ENCODE measurements at regions not wholly inside any gene's neighbourhood (a gene's known extent, or its start where the extent isn't known, plus 50 kb on each side); places are given as distances from the start of the nearest gene placed in this dataset.
A peak's percentile ranks its signal among the peaks of the same experiment; 100 is the strongest.

DNA sequence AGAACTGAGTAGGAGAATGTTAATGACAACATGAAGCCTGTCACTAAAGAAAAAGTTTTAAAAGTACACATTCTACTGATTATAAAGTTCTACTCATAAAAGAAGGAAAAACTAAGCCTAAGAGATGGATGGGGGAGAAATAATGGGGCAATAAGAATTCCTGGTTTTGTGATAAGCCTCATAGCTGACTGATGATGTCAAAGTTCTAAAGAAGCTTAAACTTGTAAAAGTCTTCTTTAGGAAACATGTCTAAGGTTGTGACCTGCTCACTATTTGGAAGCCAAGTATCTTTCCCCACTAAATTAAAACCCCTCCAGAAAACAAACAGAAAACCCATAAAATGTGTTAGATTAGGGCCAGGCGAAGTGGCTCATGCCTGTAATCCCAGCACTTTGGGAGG, 232.9 kb upstream of the GIMD1 start:
- H3K4me3 ChIP-seq (replicated peaks in 1 of 2; ENCODE audit: low read depth in 2 of 2, low read length in 2 of 2) = no peak overlapping the region
- no peak for DNase-seq (ENCODE audit: low read depth in 2 of 2)
- TF ChIP-seq, protein P1, sequence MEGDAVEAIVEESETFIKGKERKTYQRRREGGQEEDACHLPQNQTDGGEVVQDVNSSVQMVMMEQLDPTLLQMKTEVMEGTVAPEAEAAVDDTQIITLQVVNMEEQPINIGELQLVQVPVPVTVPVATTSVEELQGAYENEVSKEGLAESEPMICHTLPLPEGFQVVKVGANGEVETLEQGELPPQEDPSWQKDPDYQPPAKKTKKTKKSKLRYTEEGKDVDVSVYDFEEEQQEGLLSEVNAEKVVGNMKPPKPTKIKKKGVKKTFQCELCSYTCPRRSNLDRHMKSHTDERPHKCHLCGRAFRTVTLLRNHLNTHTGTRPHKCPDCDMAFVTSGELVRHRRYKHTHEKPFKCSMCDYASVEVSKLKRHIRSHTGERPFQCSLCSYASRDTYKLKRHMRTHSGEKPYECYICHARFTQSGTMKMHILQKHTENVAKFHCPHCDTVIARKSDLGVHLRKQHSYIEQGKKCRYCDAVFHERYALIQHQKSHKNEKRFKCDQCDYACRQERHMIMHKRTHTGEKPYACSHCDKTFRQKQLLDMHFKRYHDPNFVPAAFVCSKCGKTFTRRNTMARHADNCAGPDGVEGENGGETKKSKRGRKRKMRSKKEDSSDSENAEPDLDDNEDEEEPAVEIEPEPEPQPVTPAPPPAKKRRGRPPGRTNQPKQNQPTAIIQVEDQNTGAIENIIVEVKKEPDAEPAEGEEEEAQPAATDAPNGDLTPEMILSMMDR (IDR thresholded peaks at IDR 0.05; ENCODE audit: low read depth, low read length) = no peak

- no peak overlapping the region for H3K4me3 ChIP-seq (replicated peaks in 1 of 2; ENCODE audit: low read depth in 2 of 2, low read length in 2 of 2)
- DNase-seq (ENCODE audit: low read depth in 2 of 2) = no peak
- TF ChIP-seq, protein P1 (IDR thresholded peaks at IDR 0.05; ENCODE audit: low read depth, low read length) = no peak
Observed at GRCh38 chr4:106595906-106596305, 227.3 kb upstream of the GIMD1 start.

GRCh38 chr4:106594291-106594952, 225.8 kb upstream of the GIMD1 start:
- H3K4me3 ChIP-seq (replicated peaks in 1 of 2; ENCODE audit: low read depth in 2 of 2, low read length in 2 of 2) = no peak overlapping the region
- peak in 1 of 2 donors; percentile 41 for DNase-seq (ENCODE audit: low read depth in 2 of 2)
- TF ChIP-seq, protein P1 (IDR thresholded peaks at IDR 0.05; ENCODE audit: low read depth, low read length) = no peak

DNA sequence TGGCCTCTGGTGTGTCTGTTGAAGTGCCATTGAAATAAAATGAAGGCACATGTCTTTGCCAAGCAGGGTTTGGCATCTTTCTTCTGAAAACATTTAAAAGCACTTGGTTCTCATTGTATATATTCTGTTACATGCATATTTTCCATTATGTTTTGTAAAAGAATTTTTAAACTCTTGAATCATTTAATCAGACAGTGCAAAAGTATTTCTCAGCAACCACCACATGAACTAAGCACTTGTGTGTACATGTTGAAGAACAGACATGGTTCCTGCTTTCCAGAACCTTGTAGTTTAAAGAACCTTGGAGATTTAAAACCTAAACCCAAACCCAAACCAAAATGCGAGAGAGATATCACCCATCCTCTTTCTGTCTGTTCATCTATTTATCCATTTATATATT, 220.3 kb upstream of the GIMD1 start:
- H3K4me3 ChIP-seq (replicated peaks in 1 of 2; ENCODE audit: low read depth in 2 of 2, low read length in 2 of 2) = no peak overlapping the region
- TF ChIP-seq, protein P1 (IDR thresholded peaks at IDR 0.05; ENCODE audit: low read depth, low read length) = no peak
- DNase-seq (ENCODE audit: low read depth in 2 of 2) = no peak

- no peak overlapping the region for H3K4me3 ChIP-seq (replicated peaks in 1 of 2; ENCODE audit: low read depth in 2 of 2, low read length in 2 of 2)
- DNase-seq (ENCODE audit: low read depth in 2 of 2) = peak; percentile 21 to 85
Observed at GRCh38 chr4:106587558-106587957, 219.0 kb upstream of the GIMD1 start.

DNA sequence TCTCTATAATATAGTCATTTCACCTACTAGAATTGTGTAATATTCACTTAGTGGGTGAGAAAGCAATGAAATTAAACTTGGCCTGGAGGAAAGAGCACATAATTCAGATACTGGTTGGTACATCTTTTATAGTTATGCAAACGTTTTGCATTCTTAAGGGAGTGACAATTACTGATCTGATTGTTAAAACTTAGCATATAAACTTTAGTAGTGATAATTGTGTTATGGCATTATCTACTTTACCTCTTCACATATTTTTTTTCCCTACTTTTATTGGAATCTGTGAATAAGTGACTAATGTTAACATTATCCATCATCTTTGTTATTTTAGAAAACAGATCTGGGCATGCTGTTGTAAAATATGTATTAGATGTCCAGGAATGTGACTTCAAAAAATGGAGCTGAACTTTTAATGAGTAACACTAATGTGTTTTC, 217.4 kb upstream of the GIMD1 start:
- peak in 1 of 2 donors; percentile 48 for DNase-seq (ENCODE audit: low read depth in 2 of 2)
- TF ChIP-seq, protein P1 (IDR thresholded peaks at IDR 0.05; ENCODE audit: low read depth, low read length) = no peak
- H3K4me3 ChIP-seq (replicated peaks in 1 of 2; ENCODE audit: low read depth in 2 of 2, low read length in 2 of 2) = no peak overlapping the region

More at GRCh38 chr4:106587558-106587957, 219.0 kb upstream of the GIMD1 start:
- TF ChIP-seq, protein P1 (IDR thresholded peaks at IDR 0.05; ENCODE audit: low read depth, low read length) = no peak

Measured in cardiac fibroblast (primary cell).